Ascending aorta (tissue), 2 donors: ENCODE measurements at regions not wholly inside any gene's neighbourhood (a gene's known extent, or its start where the extent isn't known, plus 50 kb on each side); places are given as distances from the start of the nearest gene placed in this dataset.

Experiments
- DNase-seq, 2 donors: peaks; one replicate each; pipeline ENCODE4 v3.0.0-alpha.2; 2019; ENCODE audit warnings: low spot score in 2 of 2
- H3K27ac ChIP-seq, 2 donors: fragments of 200-600 bp; sonication (generic); one replicate each; pipeline ENCODE4 v1.5.1; 2016 to 2017; ENCODE audit warnings: mild to moderate bottlenecking in 1 of 2
- H3K27me3 ChIP-seq: fragments of 200-600 bp; sonication (generic); one replicate; pipeline ENCODE4 v1.5.1; 2017
- H3K36me3 ChIP-seq, 2 donors: fragments of 200-600 bp; sonication (generic); one replicate each; pipeline ENCODE4 v1.5.1; 2016
- H3K4me1 ChIP-seq, 2 donors: fragments of 200-600 bp; sonication (generic); one replicate each; pipeline ENCODE4 v1.5.1; 2016 to 2017; ENCODE audit warnings: mild to moderate bottlenecking in 1 of 2
- H3K4me3 ChIP-seq, 2 donors: fragments of 200-600 bp; sonication (generic); one replicate each; pipeline ENCODE4 v1.5.1; 2016 to 2017; ENCODE audit warnings: mild to moderate bottlenecking in 1 of 2
- H3K9me3 ChIP-seq, 2 donors: fragments of 200-600 bp; sonication (generic); one replicate each; pipeline ENCODE4 v1.5.1; 2016
- intact Hi-C: fragments of 100-400 bp; cut with DNase I; formaldehyde crosslinking; loops from one replicate; pipeline ENCODE4 v1.15.1; 2023
- TF ChIP-seq, protein P1 (sequence below), 3 experiments: fragments of 200-600 bp in 2 of 3; fragments of 450-650 bp in 1 of 3; sonication (generic) in 2 of 3; IDR thresholded peaks; one replicate each; pipeline ENCODE4 v1.5.1; 2016 to 2019; ENCODE audit warnings: antibody characterized with exemption in 3 of 3, mild to moderate bottlenecking in 1 of 3, moderate library complexity in 1 of 3

DNA sequence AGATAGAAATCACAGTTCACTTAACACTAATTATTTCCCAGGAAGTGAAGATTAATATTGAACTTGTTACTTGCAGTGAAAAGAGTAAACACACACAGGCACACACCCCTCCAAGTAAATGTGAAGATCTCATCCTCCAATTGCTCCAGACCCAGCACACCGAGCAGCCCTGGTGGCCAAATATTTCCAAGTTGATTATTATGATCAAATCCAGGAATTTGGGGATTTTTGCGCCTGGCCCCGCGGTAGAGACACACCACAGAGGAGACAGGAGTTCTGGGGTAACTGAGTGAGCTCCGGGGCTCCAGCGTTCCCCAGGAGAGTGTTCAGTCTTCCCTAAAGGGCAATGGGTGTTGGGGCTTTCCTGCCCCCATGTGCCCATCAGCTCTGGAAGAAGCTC, 431.5 kb downstream of the BCL11B start:
- H3K9me3 ChIP-seq = no peaks in the 10 kb centered on the region
- TF ChIP-seq, protein P1, sequence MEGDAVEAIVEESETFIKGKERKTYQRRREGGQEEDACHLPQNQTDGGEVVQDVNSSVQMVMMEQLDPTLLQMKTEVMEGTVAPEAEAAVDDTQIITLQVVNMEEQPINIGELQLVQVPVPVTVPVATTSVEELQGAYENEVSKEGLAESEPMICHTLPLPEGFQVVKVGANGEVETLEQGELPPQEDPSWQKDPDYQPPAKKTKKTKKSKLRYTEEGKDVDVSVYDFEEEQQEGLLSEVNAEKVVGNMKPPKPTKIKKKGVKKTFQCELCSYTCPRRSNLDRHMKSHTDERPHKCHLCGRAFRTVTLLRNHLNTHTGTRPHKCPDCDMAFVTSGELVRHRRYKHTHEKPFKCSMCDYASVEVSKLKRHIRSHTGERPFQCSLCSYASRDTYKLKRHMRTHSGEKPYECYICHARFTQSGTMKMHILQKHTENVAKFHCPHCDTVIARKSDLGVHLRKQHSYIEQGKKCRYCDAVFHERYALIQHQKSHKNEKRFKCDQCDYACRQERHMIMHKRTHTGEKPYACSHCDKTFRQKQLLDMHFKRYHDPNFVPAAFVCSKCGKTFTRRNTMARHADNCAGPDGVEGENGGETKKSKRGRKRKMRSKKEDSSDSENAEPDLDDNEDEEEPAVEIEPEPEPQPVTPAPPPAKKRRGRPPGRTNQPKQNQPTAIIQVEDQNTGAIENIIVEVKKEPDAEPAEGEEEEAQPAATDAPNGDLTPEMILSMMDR (IDR thresholded peaks at IDR 0.05) = no peak
- no peak overlapping the region for H3K4me3 ChIP-seq
- H3K36me3 ChIP-seq = no peaks in the 10 kb centered on the region
- DNase-seq = no peak
- H3K27ac ChIP-seq = no peak overlapping the region
- H3K4me1 ChIP-seq = no peaks in the 10 kb centered on the region
- intact Hi-C loops = no loop called here
- no peaks in the 10 kb centered on the region for H3K27me3 ChIP-seq

DNA sequence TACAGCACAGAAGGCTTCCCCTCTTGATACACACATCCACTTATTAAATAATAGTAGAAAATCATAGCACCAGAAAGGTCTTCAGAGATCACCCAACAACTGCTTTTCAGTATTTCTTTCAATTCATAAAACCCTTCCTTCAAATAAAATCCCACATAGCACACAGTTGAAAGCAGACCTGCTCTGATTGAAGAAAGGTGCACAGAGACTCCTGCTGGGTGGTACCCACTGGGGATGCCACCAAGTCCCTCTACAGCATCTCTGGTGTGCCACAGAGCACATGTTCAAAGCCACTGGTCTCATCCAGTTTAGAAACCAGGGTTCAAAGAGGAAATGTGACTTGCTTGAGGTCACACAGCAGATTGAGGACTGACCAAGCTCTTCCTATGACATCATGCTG, 427.5 kb downstream of the BCL11B start:
- H3K27ac ChIP-seq = no peak overlapping the region
- peaks cover 0 to 1% of the 10 kb centered on the region in 2 donors for H3K9me3 ChIP-seq
- TF ChIP-seq, protein P1 (IDR thresholded peaks at IDR 0.05) = no peak
- no peak for DNase-seq
- no peak overlapping the region for H3K4me3 ChIP-seq
- H3K4me1 ChIP-seq = no peaks in the 10 kb centered on the region
- intact Hi-C loops = no loop called here
- no peaks in the 10 kb centered on the region for H3K27me3 ChIP-seq
- H3K36me3 ChIP-seq = no peaks in the 10 kb centered on the region

DNA sequence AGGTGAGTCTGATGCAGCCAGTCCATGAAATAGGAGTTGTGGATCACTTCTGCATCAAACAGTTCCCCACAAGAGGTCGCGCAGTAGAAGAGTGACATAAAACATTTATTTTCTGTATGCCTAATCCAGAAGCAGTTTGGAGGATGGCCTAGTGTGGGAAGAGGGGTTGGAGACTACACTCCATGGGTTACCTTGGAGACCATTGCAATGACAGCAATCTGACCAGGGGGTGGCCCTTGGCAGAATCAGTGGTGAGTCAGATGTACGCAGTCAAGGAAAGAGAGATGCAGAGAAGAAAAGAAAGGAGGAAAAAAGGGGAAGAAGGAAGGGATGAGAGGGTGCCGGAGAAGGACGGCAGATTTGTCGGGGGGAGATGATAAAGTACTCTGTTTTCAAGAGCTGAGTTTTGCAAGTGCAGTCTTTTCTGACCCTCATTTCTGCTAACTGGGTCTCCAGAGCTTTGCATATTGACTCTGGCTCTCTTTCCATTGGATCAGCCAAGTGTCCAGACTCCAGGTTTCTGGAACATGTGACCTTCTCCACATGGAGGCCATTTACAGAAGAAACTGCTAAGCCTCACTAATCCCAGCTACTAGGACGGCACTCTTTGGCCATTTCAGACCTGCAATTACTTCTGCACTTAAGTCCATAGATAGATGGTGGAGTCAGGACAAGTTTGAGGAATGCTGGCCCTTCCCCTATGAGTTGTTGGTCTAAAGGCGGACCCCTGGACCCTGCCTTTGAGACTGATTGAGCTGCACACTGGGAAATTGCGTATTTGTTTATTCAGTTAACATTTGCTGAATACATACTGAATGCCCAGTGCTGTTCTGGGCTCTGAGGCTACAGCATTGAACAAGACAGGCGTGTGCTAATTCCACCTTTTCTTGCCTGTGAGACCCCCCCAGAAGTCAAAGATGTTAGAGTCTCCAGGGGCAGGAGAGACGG, 424.2 kb downstream of the BCL11B start:
- intact Hi-C loops = no loop called here
- Histone ChIP-seq H3K27ac (no peak overlapping the region), H3K36me3 (no peaks in the 10 kb centered on the region), H3K4me1 (no peaks in the 10 kb centered on the region), H3K27me3 (no peaks in the 10 kb centered on the region), H3K4me3 (no peak overlapping the region), H3K9me3 (peaks cover 0 to 2% of the 10 kb centered on the region in 2 donors)
- no peak for DNase-seq
- TF ChIP-seq, protein P1 (IDR thresholded peaks at IDR 0.05) = no peak

DNA sequence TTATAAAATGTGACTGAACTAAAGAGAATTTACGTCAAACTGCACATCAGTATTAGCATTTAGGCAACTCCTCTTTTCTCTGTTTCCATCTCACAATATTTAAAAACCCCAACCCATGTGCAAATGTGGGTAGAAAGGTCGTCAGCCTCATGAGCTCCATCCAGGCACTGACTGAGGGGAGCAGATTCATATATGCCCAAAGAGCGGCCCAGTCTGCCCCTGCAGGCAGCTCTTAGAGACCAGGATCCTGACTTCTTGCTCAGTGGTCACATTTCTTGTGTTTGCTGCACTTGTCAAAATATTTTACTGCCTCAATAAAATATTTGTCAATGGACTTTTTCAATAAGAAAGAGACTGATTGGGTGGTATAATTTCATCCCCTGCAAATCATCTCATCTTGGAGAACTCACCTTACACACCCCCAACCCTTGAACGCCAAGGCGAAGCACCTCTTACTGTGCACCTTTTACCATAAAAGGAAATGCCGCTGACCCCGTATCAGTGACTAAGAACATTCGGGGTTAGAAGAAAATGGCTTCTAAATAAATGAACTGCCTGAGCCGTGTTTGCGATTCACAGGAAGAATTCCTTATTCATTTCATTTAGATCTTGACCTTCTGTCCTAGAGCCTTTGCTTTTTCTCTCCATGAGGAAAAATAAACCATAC, 418.8 kb downstream of the BCL11B start:
- Histone ChIP-seq H3K36me3 (no peaks in the 10 kb centered on the region), H3K27ac (no peak overlapping the region), H3K4me1 (no peaks in the 10 kb centered on the region), H3K27me3 (no peaks in the 10 kb centered on the region), H3K9me3 (peaks cover 0 to 2% of the 10 kb centered on the region in 2 donors), H3K4me3 (no peak overlapping the region)
- no peak for DNase-seq
- TF ChIP-seq, protein P1 (IDR thresholded peaks at IDR 0.05) = no peak
- intact Hi-C loops = no loop called here

DNA sequence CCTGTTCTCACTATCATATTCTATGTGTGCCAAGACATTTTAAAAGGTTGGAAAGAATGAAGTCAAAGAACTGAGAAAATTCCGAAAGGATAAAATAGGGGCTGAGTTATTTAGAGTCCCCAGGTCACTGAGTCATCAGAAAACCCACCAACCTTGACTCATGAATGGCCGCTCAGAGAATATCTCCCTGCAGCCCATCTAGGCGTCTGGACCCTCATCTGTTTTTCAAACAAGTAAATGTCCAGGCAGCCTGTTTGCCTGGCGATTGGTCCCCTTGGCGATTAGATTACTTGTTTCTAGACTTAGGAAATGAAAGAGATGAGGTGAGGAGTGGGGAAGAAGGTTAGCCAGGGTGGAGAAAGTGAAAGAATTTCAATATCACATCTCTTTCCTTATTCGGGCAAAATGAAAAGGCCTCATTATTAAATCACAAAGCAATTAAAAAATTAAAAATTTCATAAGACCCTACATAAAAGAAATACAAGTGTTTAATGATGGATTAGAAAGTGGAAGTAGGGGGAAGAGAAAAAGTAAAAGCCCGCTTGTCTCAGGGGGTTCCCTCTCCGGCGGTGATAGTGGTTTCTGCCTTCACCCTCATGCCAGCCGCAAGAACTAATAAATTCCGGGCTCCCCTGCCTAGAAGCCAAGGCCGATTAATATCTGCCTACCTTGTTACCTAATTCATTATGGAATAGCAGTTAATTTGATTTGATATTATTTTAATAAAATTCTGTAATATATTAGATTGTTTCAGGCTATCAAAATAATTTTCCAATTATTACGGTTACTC, 415.9 kb downstream of the BCL11B start:
- no peak for DNase-seq
- H3K9me3 ChIP-seq = no peaks in the 10 kb centered on the region
- H3K4me1 ChIP-seq = no peaks in the 10 kb centered on the region
- no peak overlapping the region for H3K4me3 ChIP-seq
- no peak overlapping the region for H3K27ac ChIP-seq
- intact Hi-C loops = no loop called here
- TF ChIP-seq, protein P1 (IDR thresholded peaks at IDR 0.05) = no peak
- H3K27me3 ChIP-seq = no peaks in the 10 kb centered on the region
- no peaks in the 10 kb centered on the region for H3K36me3 ChIP-seq
